WTC11 (cell line): ENCODE measurements at regions not wholly inside any gene's neighbourhood (a gene's known extent, or its start where the extent isn't known, plus 50 kb on each side); places are given as distances from the start of the nearest gene placed in this dataset.

Experiments
- ATAC-seq: fragments of 200-7000 bp; cut with Tn5 transposase; 2 replicates; pipeline ENCODE4 v1.10.0; 2021; ENCODE audit warnings: mild to moderate bottlenecking, moderate library complexity
- CTCF ChIA-PET: fragments of 300-600 bp; sonication (Branson Sonifier 250); formaldehyde crosslinking; loops from one replicate; lab custom pipeline; 2021; ENCODE audit warnings: antibody characterized with exemption; lab: Charles Lee
- POLR2A ChIA-PET: fragments of 350-600 bp; sonication (Branson Sonifier 250); formaldehyde crosslinking; loops from one replicate; lab custom pipeline; 2021; ENCODE audit warnings: antibody characterized with exemption; lab: Charles Lee
- DNase-seq: peaks from one replicate; pipeline ENCODE4 v3.0.0; 2021; ENCODE audit warnings: low spot score
- H3K27ac Mint-ChIP-seq: 2 replicates; pipeline ENCODE4 v1.8.0; 2021; ENCODE audit warnings: mixed read lengths
- H3K27me3 Mint-ChIP-seq: 2 replicates; pipeline ENCODE4 v1.8.0; 2021; ENCODE audit warnings: low read depth, mild to moderate bottlenecking, moderate library complexity, mixed read lengths
- H3K36me3 Mint-ChIP-seq: 2 replicates; pipeline ENCODE4 v1.8.0; 2021; ENCODE audit warnings: mixed read lengths
- H3K4me1 Mint-ChIP-seq: 2 replicates; pipeline ENCODE4 v1.8.0; 2022; ENCODE audit warnings: mixed read lengths
- H3K4me3 Mint-ChIP-seq: 2 replicates; pipeline ENCODE4 v1.8.0; 2021; ENCODE audit warnings: mild to moderate bottlenecking, moderate library complexity, mixed read lengths
- H3K9me3 Mint-ChIP-seq: 2 replicates; pipeline ENCODE4 v1.8.0; 2021; ENCODE audit warnings: mixed read lengths
- ATF1 ChIP-seq: sonication (generic); formaldehyde crosslinking; IDR thresholded peaks from 2 replicates; pipeline ENCODE4 v1.8.1; 2023; ENCODE audit warnings: mild to moderate bottlenecking, moderate library complexity, missing genetic modification reagents
- CTCF ChIP-seq: fragments of 200-600 bp; IDR thresholded peaks from 2 replicates; pipeline ENCODE4 v1.8.0; 2022; ENCODE audit warnings: antibody characterized with exemption
- EMX1 ChIP-seq: fragments of 250-450 bp; sonication (Bioruptor Pico); IDR thresholded peaks from 2 replicates; pipeline ENCODE4 v1.8.0; 2021; ENCODE audit warnings: mild to moderate bottlenecking
- FOXK1 ChIP-seq: sonication (generic); formaldehyde crosslinking; IDR thresholded peaks from 2 replicates; pipeline ENCODE4 v1.8.0; 2022; ENCODE audit warnings: mild to moderate bottlenecking, moderate library complexity, missing genetic modification reagents
- PRDM15 ChIP-seq: sonication (generic); formaldehyde crosslinking; IDR thresholded peaks from 2 replicates; pipeline ENCODE4 v1.8.0; 2022; ENCODE audit warnings: missing genetic modification reagents
- SOX15 ChIP-seq: fragments of 250-450 bp; sonication (Bioruptor Pico); IDR thresholded peaks from 2 replicates; pipeline ENCODE4 v1.9.0; 2021; ENCODE audit warnings: mild to moderate bottlenecking
- TEAD4 ChIP-seq: sonication (generic); formaldehyde crosslinking; IDR thresholded peaks from 2 replicates; pipeline ENCODE4 v1.8.0; 2022; ENCODE audit warnings: mild to moderate bottlenecking, missing genetic modification reagents
- ZNF138 ChIP-seq: sonication (generic); formaldehyde crosslinking; conservative IDR thresholded peaks from 2 replicates; pipeline ENCODE4 v1.8.1; 2022; ENCODE audit warnings: mild to moderate bottlenecking, moderate library complexity, missing genetic modification reagents
- ZNF317 ChIP-seq: sonication (generic); formaldehyde crosslinking; IDR thresholded peaks from 2 replicates; pipeline ENCODE4 v1.8.1; 2023; ENCODE audit warnings: low read depth, mild to moderate bottlenecking, moderate library complexity, missing genetic modification reagents, borderline replicate concordance
- ZNF396 ChIP-seq: fragments of 250-450 bp; sonication (Bioruptor Pico); IDR thresholded peaks from 2 replicates; pipeline ENCODE4 v1.8.0; 2021; ENCODE audit warnings: mild to moderate bottlenecking, moderate library complexity, borderline replicate concordance
- TF ChIP-seq, protein P1 (sequence below): sonication (generic); formaldehyde crosslinking; IDR thresholded peaks from 2 replicates; pipeline ENCODE4 v1.8.1; 2023; ENCODE audit warnings: mild to moderate bottlenecking, moderate library complexity, missing genetic modification reagents
- TF ChIP-seq, protein P2 (sequence below): fragments of 250-450 bp; sonication (Bioruptor Pico); IDR thresholded peaks from 2 replicates; pipeline ENCODE4 v1.9.0; 2021; ENCODE audit warnings: mild to moderate bottlenecking

GRCh38 chr2:199707593-199708185 is 143.3 kb downstream of the FTCDNL1 start:
- ChIA-PET CTCF (interaction anchor here (1.2 kb wide), 1 partner anchor 33 kb away, joined by 4 read pairs; no protein-coding TSS in a partner anchor), POLR2A (no interaction called here)
- H3K9me3 Mint-ChIP-seq, result peaks cover 26% of the 10 kb centered on the region

DNA sequence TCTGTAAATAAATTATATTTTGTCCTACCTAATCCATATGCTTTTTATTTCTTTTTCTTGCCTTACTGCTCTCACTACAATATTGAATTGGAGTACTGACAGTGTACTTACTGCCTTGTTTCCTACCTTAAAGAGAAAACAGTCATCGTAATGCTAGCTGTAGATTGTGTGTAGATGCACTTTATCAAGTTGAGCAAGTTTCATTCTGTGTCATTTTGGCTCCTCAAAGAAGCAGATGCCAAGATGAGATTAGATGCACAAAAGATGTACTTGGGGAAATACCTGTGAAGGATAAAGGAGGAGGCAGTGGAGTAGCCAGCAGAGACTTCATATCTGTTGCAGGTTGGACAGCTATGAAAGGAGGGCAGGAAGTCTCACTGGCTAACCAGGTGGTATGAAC is 145.5 kb downstream of the FTCDNL1 start:
- no peaks in the 10 kb centered on the region for H3K4me1 Mint-ChIP-seq
- CTCF ChIA-PET, result interaction anchor here (1.1 to 2.4 kb wide), 4 partner anchors 34 to 173 kb away, joined by 3 to 22 read pairs (median 4); no protein-coding TSS in a partner anchor
- TF ChIP-seq TEAD4 (CRISPR knock-in tag), result no peak
- TF ChIP-seq EMX1, result no peak
- TF ChIP-seq FOXK1 (CRISPR knock-in tag), result no peak
- TF ChIP-seq, protein P1, sequence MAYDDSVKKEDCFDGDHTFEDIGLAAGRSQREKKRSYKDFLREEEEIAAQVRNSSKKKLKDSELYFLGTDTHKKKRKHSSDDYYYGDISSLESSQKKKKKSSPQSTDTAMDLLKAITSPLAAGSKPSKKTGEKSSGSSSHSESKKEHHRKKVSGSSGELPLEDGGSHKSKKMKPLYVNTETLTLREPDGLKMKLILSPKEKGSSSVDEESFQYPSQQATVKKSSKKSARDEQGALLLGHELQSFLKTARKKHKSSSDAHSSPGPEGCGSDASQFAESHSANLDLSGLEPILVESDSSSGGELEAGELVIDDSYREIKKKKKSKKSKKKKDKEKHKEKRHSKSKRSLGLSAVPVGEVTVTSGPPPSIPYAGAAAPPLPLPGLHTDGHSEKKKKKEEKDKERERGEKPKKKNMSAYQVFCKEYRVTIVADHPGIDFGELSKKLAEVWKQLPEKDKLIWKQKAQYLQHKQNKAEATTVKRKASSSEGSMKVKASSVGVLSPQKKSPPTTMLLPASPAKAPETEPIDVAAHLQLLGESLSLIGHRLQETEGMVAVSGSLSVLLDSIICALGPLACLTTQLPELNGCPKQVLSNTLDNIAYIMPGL (CRISPR knock-in tag), result no peak
- no peak for TF ChIP-seq ZNF138 (CRISPR knock-in tag)
- TF ChIP-seq, protein P2, sequence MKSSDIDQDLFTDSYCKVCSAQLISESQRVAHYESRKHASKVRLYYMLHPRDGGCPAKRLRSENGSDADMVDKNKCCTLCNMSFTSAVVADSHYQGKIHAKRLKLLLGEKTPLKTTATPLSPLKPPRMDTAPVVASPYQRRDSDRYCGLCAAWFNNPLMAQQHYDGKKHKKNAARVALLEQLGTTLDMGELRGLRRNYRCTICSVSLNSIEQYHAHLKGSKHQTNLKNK, result no peak
- TF ChIP-seq ZNF396 (CRISPR knock-in tag), result no peak
- TF ChIP-seq, all 79 proteins: peak for 0
- Mint-ChIP-seq H3K27me3 (no peaks in the 10 kb centered on the region; the same call in 1 of the 2 replicates), H3K36me3 (peaks cover 13% of the 10 kb centered on the region), H3K4me3 (no peak overlapping the region), H3K27ac (no peak overlapping the region), H3K9me3 (peaks cover 26% of the 10 kb centered on the region)
- ATAC-seq (no peak), DNase-seq (no peak)
- POLR2A ChIA-PET, result no interaction called here

More at GRCh38 chr2:199707593-199708185, 143.3 kb downstream of the FTCDNL1 start:
- H3K36me3 Mint-ChIP-seq, result peaks cover 13% of the 10 kb centered on the region
- DNase-seq (no peak), ATAC-seq (no peak)
- no peaks in the 10 kb centered on the region for H3K4me1 Mint-ChIP-seq
- H3K4me3 Mint-ChIP-seq, result no peak overlapping the region
- TF ChIP-seq PRDM15 (CRISPR knock-in tag) (no peak), ZNF317 (CRISPR knock-in tag) (peak; percentile 96)
- H3K27ac Mint-ChIP-seq, result no peak overlapping the region
- H3K27me3 Mint-ChIP-seq, result no peaks in the 10 kb centered on the region; the same call in 1 of the 2 replicates

GRCh38 chr2:199704358-199705238 is 146.4 kb downstream of the FTCDNL1 start:
- H3K27ac Mint-ChIP-seq, result no peak overlapping the region
- no peak overlapping the region for H3K4me3 Mint-ChIP-seq
- ChIA-PET POLR2A (no interaction called here), CTCF (interaction anchor here (0.7 to 2.4 kb wide), 23 partner anchors 9 to 237 kb away, joined by 3 to 22 read pairs (median 4); partner anchors contain the start of genes C2orf69 and FTCDNL1)
- no peaks in the 10 kb centered on the region; the same call in 1 of the 2 replicates for H3K27me3 Mint-ChIP-seq
- no peaks in the 10 kb centered on the region for H3K4me1 Mint-ChIP-seq
- H3K9me3 Mint-ChIP-seq, result peaks cover 22% of the 10 kb centered on the region
- TF ChIP-seq ATF1 (CRISPR knock-in tag), result no peak
- no peak for TF ChIP-seq SOX15 (CRISPR knock-in tag)
- TF ChIP-seq CTCF, result peak; percentile 70
- ATAC-seq (peak; percentile 99), DNase-seq (peak; percentile 57)
- H3K36me3 Mint-ChIP-seq, result peaks cover 13% of the 10 kb centered on the region
